Chondrocyte (in vitro differentiated cells): ENCODE measurements at regions not wholly inside any gene's neighbourhood (a gene's known extent, or its start where the extent isn't known, plus 50 kb on each side); places are given as distances from the start of the nearest gene placed in this dataset.

Experiments used
- DNase-seq: peaks from one replicate; pipeline ENCODE4 v3.0.0; 2021; ENCODE audit warnings: mixed read lengths, low spot score
- H3K27ac Mint-ChIP-seq: one replicate; pipeline ENCODE4 v1.8.0; 2021; ENCODE audit warnings: mild to moderate bottlenecking, moderate library complexity, mixed read lengths; ENCODE audit not compliant: unreplicated experiment
- H3K27me3 Mint-ChIP-seq: 2 replicates; pipeline ENCODE4 v1.8.0; 2021; ENCODE audit warnings: low read depth, mixed read lengths
- H3K36me3 Mint-ChIP-seq: 2 replicates; pipeline ENCODE4 v1.8.0; 2021; ENCODE audit warnings: low read depth, mixed read lengths
- H3K4me1 Mint-ChIP-seq: 2 replicates; pipeline ENCODE4 v1.8.0; 2021; ENCODE audit warnings: low read depth, mild to moderate bottlenecking, mixed read lengths
- H3K4me3 Mint-ChIP-seq: one replicate; pipeline ENCODE4 v1.8.0; 2021; ENCODE audit warnings: mild to moderate bottlenecking, moderate library complexity, mixed read lengths; ENCODE audit not compliant: unreplicated experiment
- H3K9me3 Mint-ChIP-seq: 2 replicates; pipeline ENCODE4 v1.8.0; 2021; ENCODE audit warnings: low read depth, mixed read lengths
- TF ChIP-seq, protein P1 (sequence below): fragments of 200-600 bp; sonication (generic); IDR thresholded peaks from 2 replicates; pipeline ENCODE4 v1.5.0; 2021; ENCODE audit warnings: antibody characterized with exemption, mild to moderate bottlenecking, moderate library complexity

DNA sequence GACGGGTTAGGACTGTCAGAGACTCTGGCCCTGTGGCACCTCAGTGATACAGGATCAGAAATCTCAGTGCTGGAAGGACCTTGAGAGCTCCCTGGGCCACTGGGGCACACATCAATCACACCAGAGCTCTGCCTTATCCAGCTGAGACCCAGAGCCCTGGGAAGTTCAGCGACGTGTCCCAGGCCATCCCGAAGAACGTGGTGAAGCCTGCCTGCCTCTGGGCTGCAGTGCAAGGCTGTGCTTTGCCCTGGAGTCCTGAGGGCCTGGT, 79.8 kb upstream of the MGMT start:
- Mint-ChIP-seq H3K36me3 (no peaks in the 10 kb centered on the region), H3K4me3 (no peak overlapping the region), H3K27ac (no peak overlapping the region), H3K4me1 (no peaks in the 10 kb centered on the region), H3K9me3 (peaks cover 5% of the 10 kb centered on the region), H3K27me3 (no peaks in the 10 kb centered on the region)
- TF ChIP-seq, protein P1, sequence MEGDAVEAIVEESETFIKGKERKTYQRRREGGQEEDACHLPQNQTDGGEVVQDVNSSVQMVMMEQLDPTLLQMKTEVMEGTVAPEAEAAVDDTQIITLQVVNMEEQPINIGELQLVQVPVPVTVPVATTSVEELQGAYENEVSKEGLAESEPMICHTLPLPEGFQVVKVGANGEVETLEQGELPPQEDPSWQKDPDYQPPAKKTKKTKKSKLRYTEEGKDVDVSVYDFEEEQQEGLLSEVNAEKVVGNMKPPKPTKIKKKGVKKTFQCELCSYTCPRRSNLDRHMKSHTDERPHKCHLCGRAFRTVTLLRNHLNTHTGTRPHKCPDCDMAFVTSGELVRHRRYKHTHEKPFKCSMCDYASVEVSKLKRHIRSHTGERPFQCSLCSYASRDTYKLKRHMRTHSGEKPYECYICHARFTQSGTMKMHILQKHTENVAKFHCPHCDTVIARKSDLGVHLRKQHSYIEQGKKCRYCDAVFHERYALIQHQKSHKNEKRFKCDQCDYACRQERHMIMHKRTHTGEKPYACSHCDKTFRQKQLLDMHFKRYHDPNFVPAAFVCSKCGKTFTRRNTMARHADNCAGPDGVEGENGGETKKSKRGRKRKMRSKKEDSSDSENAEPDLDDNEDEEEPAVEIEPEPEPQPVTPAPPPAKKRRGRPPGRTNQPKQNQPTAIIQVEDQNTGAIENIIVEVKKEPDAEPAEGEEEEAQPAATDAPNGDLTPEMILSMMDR, result no peak
- no peak for DNase-seq

DNA sequence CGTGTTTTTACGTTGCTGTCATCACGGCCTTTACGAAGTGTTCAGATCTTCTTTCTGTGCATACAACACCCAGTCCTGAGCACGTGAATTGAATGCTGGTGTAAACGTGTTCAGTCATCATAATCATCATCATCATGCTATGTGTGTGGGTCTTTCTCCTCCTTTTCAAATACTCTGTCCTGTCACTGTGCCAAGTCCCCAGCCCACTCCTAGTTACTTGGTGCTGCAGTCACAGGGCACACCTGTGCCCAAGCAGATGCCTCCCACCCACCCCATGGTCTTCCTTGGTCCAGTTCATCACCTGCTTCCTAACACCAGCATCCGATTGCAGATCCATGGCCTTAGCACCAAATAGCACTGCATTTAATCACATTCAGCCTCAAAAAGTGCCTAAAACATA, 78.6 kb upstream of the MGMT start:
- peaks cover 5% of the 10 kb centered on the region for H3K27me3 Mint-ChIP-seq
- H3K27ac Mint-ChIP-seq, result no peak overlapping the region
- no peak overlapping the region for H3K4me3 Mint-ChIP-seq
- TF ChIP-seq, protein P1, result no peak
- DNase-seq, result no peak
- no peaks in the 10 kb centered on the region for H3K36me3 Mint-ChIP-seq
- peaks cover 5% of the 10 kb centered on the region for H3K9me3 Mint-ChIP-seq
- H3K4me1 Mint-ChIP-seq, result no peaks in the 10 kb centered on the region

DNA sequence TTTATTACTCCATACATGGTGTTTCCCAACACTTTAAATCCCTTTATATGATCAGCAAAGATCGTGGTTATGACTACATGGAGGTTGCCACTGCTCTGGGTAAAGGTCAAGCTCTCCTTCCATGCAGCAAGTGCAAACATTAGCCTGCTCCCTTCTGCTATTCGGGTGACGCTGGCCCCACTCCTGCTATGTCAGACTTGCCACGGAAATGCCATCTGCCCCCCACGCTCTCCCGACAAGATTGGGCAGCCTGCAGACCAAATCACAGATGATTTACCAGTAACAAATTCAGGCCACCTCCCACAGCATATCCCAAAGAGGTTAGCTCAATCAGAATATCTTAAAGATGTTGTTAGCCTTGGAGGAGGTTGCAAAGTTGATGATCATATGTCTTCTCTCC, 77.8 kb upstream of the MGMT start:
- TF ChIP-seq, protein P1, result no peak
- no peaks in the 10 kb centered on the region for H3K4me1 Mint-ChIP-seq
- H3K9me3 Mint-ChIP-seq, result peaks cover 5% of the 10 kb centered on the region
- no peak overlapping the region for H3K4me3 Mint-ChIP-seq
- DNase-seq, result no peak
- peaks cover 5% of the 10 kb centered on the region for H3K27me3 Mint-ChIP-seq
- H3K27ac Mint-ChIP-seq, result no peak overlapping the region
- H3K36me3 Mint-ChIP-seq, result no peaks in the 10 kb centered on the region

DNA sequence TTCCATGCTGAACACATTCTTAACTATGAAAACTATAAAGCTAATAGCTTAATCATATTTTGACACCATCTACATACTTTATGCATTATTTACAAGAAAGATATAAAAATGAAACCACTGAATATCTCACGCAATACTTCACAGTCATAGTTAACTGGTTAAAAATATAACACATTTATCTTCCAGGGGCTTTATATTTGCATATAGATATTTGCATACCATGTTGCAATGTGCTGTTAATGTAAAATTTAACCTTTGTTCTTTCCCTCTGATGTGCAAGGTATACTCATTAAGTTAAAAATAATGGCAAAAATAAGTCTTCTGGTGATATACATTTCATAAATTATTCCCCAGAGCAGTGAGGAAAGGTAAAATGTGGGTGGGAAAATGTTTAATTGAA, 76.9 kb upstream of the MGMT start:
- H3K27ac Mint-ChIP-seq, result no peak overlapping the region
- no peak overlapping the region for H3K4me3 Mint-ChIP-seq
- TF ChIP-seq, protein P1, result no peak
- H3K9me3 Mint-ChIP-seq, result peaks cover 3% of the 10 kb centered on the region
- H3K4me1 Mint-ChIP-seq, result no peaks in the 10 kb centered on the region
- H3K36me3 Mint-ChIP-seq, result no peaks in the 10 kb centered on the region
- peaks cover 5% of the 10 kb centered on the region for H3K27me3 Mint-ChIP-seq
- no peak for DNase-seq

DNA sequence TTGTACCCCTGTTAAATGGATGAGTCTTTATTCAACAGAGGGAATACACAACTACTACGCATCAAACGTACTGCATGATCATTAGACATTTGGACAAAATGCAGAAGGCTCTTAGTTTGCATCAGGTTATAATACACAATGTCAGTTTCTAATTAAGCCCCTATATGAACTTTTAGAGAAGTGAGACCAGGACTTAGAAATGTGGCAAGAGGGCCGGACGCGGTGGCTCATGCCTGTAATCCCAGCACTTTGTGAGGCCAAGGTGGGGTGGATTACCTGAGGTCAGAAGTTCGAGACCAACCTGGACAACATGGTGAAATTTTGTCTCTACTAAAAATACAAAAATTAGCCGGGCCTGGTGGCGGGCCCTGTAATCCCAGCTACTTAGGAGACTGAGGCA, 76.3 kb upstream of the MGMT start:
- H3K27ac Mint-ChIP-seq, result no peak overlapping the region
- TF ChIP-seq, protein P1, result no peak
- H3K4me3 Mint-ChIP-seq, result no peak overlapping the region
- no peaks in the 10 kb centered on the region for H3K4me1 Mint-ChIP-seq
- DNase-seq, result no peak
- H3K36me3 Mint-ChIP-seq, result no peaks in the 10 kb centered on the region
- no peaks in the 10 kb centered on the region for H3K9me3 Mint-ChIP-seq
- peaks cover 5% of the 10 kb centered on the region for H3K27me3 Mint-ChIP-seq
